ENCODE measurements at regions not wholly inside any gene's neighbourhood (a gene's known extent, or its start where the extent isn't known, plus 50 kb on each side); places are given as distances from the start of the nearest gene placed in this dataset.

GRCh38 chr2:57677296-57677695, 369.3 kb upstream of the VRK2 start:
- TF ChIP-seq CTCF (IDR thresholded peaks at IDR 0.05; ENCODE audit: borderline replicate concordance, insufficient read depth, low read depth, low read length): no peak
- H3K4me3 ChIP-seq (ENCODE audit: low read depth, low read length): no peak overlapping the region

- no peak overlapping the region for H3K4me3 ChIP-seq (ENCODE audit: low read depth, low read length)
- TF ChIP-seq CTCF (IDR thresholded peaks at IDR 0.05; ENCODE audit: borderline replicate concordance, insufficient read depth, low read depth, low read length): no peak
Measured at GRCh38 chr2:57681650-57682049, 365.0 kb upstream of the VRK2 start.

GRCh38 chr2:57685032-57685431, 361.6 kb upstream of the VRK2 start:
- no peak overlapping the region for H3K4me3 ChIP-seq (ENCODE audit: low read depth, low read length)
- TF ChIP-seq CTCF (IDR thresholded peaks at IDR 0.05; ENCODE audit: borderline replicate concordance, insufficient read depth, low read depth, low read length): no peak

GRCh38 chr2:57692395-57692794, 354.2 kb upstream of the VRK2 start:
- H3K4me3 ChIP-seq (ENCODE audit: low read depth, low read length): no peak overlapping the region
- no peak for TF ChIP-seq CTCF (IDR thresholded peaks at IDR 0.05; ENCODE audit: borderline replicate concordance, insufficient read depth, low read depth, low read length)

- no peak overlapping the region for H3K4me3 ChIP-seq (ENCODE audit: low read depth, low read length)
- TF ChIP-seq CTCF (IDR thresholded peaks at IDR 0.05; ENCODE audit: borderline replicate concordance, insufficient read depth, low read depth, low read length): no peak
Measured at GRCh38 chr2:57693177-57693576, 353.4 kb upstream of the VRK2 start.

GRCh38 chr2:57693965-57694364, 352.6 kb upstream of the VRK2 start:
- H3K4me3 ChIP-seq (ENCODE audit: low read depth, low read length): no peak overlapping the region
- TF ChIP-seq CTCF (IDR thresholded peaks at IDR 0.05; ENCODE audit: borderline replicate concordance, insufficient read depth, low read depth, low read length): no peak

- no peak overlapping the region for H3K4me3 ChIP-seq (ENCODE audit: low read depth, low read length)
- no peak for TF ChIP-seq CTCF (IDR thresholded peaks at IDR 0.05; ENCODE audit: borderline replicate concordance, insufficient read depth, low read depth, low read length)
Measured at GRCh38 chr2:57696016-57696415, 350.6 kb upstream of the VRK2 start.

All from GM12875 (cell line).